Neutrophil (primary cell): ENCODE measurements at regions not wholly inside any gene's neighbourhood (a gene's known extent, or its start where the extent isn't known, plus 50 kb on each side); places are given as distances from the start of the nearest gene placed in this dataset.

Source experiments
- H3K27ac ChIP-seq: fragments of 200-600 bp; sonication (generic); 2 replicates; pipeline ENCODE4 v1.5.1; 2016; ENCODE audit warnings: mild to moderate bottlenecking, moderate library complexity
- H3K27me3 ChIP-seq: fragments of 200-600 bp; sonication (generic); 2 replicates; pipeline ENCODE4 v1.6.0; 2016; ENCODE audit warnings: mild to moderate bottlenecking
- H3K36me3 ChIP-seq: fragments of 200-600 bp; sonication (generic); 2 replicates; pipeline ENCODE4 v1.5.1; 2017
- H3K4me1 ChIP-seq, 2 experiments: fragments of 200-600 bp in 1 of 2; sonication (generic) in 1 of 2; 1 replicate in 1 of 2; 2 replicates in 1 of 2; pipeline versions ENCODE4 v1.5.1 to v1.6.1; 2013 to 2016; ENCODE audit warnings: low read depth in 1 of 2, low read length in 1 of 2, mild to moderate bottlenecking in 1 of 2, moderate library complexity in 1 of 2; ENCODE audit not compliant: control insufficient read depth in 1 of 2, insufficient read depth in 1 of 2
- H3K4me3 ChIP-seq, 2 experiments: fragments of 200-600 bp in 1 of 2; sonication (generic) in 1 of 2; 1 replicate in 1 of 2; 2 replicates in 1 of 2; pipeline ENCODE4 v1.5.1; 2013 to 2016; ENCODE audit warnings: low read depth in 1 of 2, low read length in 1 of 2, mild to moderate bottlenecking in 1 of 2, moderate library complexity in 1 of 2
- H3K9me3 ChIP-seq: fragments of 200-600 bp; sonication (generic); 2 replicates; pipeline ENCODE4 v1.5.1; 2016
- CTCF ChIP-seq: fragments of 200-600 bp; sonication (generic); IDR thresholded peaks from 2 replicates; pipeline ENCODE4 v1.5.1; 2016; ENCODE audit warnings: antibody characterized with exemption

- no peaks in the 10 kb centered on the region for H3K27me3 ChIP-seq
- no peaks in the 10 kb centered on the region for H3K4me1 ChIP-seq
- H3K27ac ChIP-seq = no peak overlapping the region
- TF ChIP-seq CTCF = no peak
- H3K4me3 ChIP-seq = no peak overlapping the region
- no peaks in the 10 kb centered on the region for H3K9me3 ChIP-seq
- no peaks in the 10 kb centered on the region for H3K36me3 ChIP-seq
Measured at GRCh38 chr15:95591886-95592285, 738.6 kb upstream of the NR2F2 start.

GRCh38 chr15:95594496-95594895 lies 736.0 kb upstream of the NR2F2 start:
- no peak overlapping the region for H3K27ac ChIP-seq
- H3K36me3 ChIP-seq = no peaks in the 10 kb centered on the region
- no peaks in the 10 kb centered on the region for H3K9me3 ChIP-seq
- no peaks in the 10 kb centered on the region for H3K4me1 ChIP-seq
- no peak for TF ChIP-seq CTCF
- no peaks in the 10 kb centered on the region for H3K27me3 ChIP-seq
- H3K4me3 ChIP-seq = no peak overlapping the region

DNA sequence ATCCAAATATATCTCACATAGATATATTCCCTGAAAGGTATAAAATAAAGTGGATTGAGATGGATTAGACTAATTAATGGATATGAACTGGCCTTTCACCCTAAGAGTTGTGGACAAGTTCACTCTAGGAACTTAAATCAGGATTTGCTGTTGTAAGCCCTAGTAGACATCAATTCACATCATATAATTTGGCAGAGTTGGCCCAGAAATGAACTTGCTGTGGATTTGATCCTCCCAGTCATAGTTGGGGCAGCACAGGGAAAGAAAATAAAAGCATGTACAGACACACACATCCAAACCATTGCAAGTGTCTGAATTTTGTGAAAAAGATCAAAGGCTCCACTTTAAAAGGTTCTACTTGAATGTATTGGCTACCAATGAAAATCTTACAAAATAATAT lies 734.7 kb upstream of the NR2F2 start:
- Histone ChIP-seq H3K36me3 (no peaks in the 10 kb centered on the region), H3K27me3 (no peaks in the 10 kb centered on the region), H3K4me3 (no peak overlapping the region), H3K9me3 (no peaks in the 10 kb centered on the region), H3K4me1 (no peaks in the 10 kb centered on the region), H3K27ac (no peak overlapping the region)
- no peak for TF ChIP-seq CTCF

GRCh38 chr15:95596496-95596895 lies 734.0 kb upstream of the NR2F2 start:
- H3K27ac ChIP-seq = no peak overlapping the region
- TF ChIP-seq CTCF = no peak
- H3K27me3 ChIP-seq = no peaks in the 10 kb centered on the region
- H3K36me3 ChIP-seq = no peaks in the 10 kb centered on the region
- H3K9me3 ChIP-seq = no peaks in the 10 kb centered on the region
- H3K4me1 ChIP-seq = no peaks in the 10 kb centered on the region
- no peak overlapping the region for H3K4me3 ChIP-seq

DNA sequence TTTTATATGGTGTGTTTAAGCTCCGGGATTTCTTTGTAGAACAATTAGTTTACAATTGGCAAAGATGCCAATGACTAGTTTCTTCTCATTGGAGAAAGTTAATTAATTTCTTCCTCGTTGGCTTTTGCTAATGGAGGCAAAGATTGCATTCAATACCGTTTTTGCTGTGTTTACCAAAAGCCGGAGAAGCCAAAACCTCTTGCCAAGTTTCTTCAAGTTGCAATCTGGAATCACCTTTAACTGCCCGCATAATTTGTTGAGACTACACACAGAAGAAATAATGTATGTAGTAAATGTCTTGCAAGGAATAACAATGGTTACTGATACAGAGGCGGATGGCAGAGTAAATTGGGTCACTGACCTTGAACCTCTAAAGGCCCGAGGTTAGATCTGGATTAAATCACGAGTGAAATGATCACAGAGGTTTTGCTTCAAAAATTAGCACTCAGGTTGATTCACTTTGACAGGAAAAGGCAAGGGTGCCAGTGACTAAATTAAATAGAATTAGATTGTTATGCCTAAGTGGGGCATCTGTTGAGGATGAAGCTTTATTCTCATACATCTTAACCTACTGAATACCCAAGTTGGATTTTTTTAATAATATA lies 732.1 kb upstream of the NR2F2 start:
- no peaks in the 10 kb centered on the region for H3K4me1 ChIP-seq
- H3K9me3 ChIP-seq = no peaks in the 10 kb centered on the region
- H3K27ac ChIP-seq = no peak overlapping the region
- no peak overlapping the region for H3K4me3 ChIP-seq
- no peaks in the 10 kb centered on the region for H3K36me3 ChIP-seq
- H3K27me3 ChIP-seq = no peaks in the 10 kb centered on the region
- TF ChIP-seq CTCF = no peak

DNA sequence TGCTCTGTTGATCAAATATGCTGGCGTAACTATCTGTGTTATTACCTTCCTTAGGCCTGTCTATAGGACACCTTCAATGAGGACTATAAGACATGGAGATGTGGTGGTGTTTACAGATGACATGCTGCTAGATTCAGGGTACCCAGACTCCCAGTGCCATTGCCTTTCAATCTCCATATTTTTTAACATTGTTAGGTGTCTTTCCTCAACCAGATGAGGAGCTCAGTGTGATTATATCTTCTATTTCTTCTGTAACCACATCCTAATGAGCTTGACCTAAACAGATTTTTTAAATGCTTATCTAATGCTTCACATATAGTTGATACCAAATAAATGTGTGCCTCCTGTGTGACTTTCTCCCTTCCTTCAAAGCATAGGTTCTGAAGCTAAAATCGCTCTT lies 730.1 kb upstream of the NR2F2 start:
- Histone ChIP-seq H3K27ac (no peak overlapping the region), H3K4me1 (no peaks in the 10 kb centered on the region), H3K4me3 (no peak overlapping the region), H3K9me3 (no peaks in the 10 kb centered on the region), H3K27me3 (no peaks in the 10 kb centered on the region), H3K36me3 (no peaks in the 10 kb centered on the region)
- TF ChIP-seq CTCF = no peak
